ENCODE measurements at regions not wholly inside any gene's neighbourhood (a gene's known extent, or its start where the extent isn't known, plus 50 kb on each side); places are given as distances from the start of the nearest gene placed in this dataset.

- H2AFZ ChIP-seq (ENCODE audit: low read length) = no peak overlapping the region
- H4K20me1 ChIP-seq (ENCODE audit: insufficient read depth, low read length) = no peaks in the 10 kb centered on the region
- no peaks in the 10 kb centered on the region for H3K27me3 ChIP-seq (ENCODE audit: insufficient read depth, low read length)
- no peak overlapping the region for H3K27ac ChIP-seq (ENCODE audit: low read depth, low read length)
- no peaks in the 10 kb centered on the region for H3K36me3 ChIP-seq (ENCODE audit: insufficient read depth, low read length)
- no peak for TF ChIP-seq CTCF (IDR thresholded peaks at IDR 0.05; ENCODE audit: extremely low read depth, low read depth, low read length)
- no peak overlapping the region for H3K4me2 ChIP-seq (ENCODE audit: insufficient read depth, low read length)
- no peaks in the 10 kb centered on the region for H3K4me1 ChIP-seq (ENCODE audit: insufficient read depth, low read length)
- H3K79me2 ChIP-seq (ENCODE audit: insufficient read depth, low read length) = no peaks in the 10 kb centered on the region
- H3K4me3 ChIP-seq (ENCODE audit: insufficient read depth, low read length) = no peak overlapping the region
- H3K9me3 ChIP-seq (ENCODE audit: low read depth, low read length) = no peaks in the 10 kb centered on the region
- DNase-seq (ENCODE audit: insufficient read length, low spot score, missing footprints) = no peak
These were observed 542.7 kb upstream of the RAB6C start for GRCh38 chr2:129436809-129437208.

- no peak overlapping the region for H3K27ac ChIP-seq (ENCODE audit: low read depth, low read length)
- no peak for TF ChIP-seq CTCF (IDR thresholded peaks at IDR 0.05; ENCODE audit: extremely low read depth, low read depth, low read length)
- H3K79me2 ChIP-seq (ENCODE audit: insufficient read depth, low read length) = no peaks in the 10 kb centered on the region
- H2AFZ ChIP-seq (ENCODE audit: low read length) = no peak overlapping the region
- H3K27me3 ChIP-seq (ENCODE audit: insufficient read depth, low read length) = no peaks in the 10 kb centered on the region
- H3K4me1 ChIP-seq (ENCODE audit: insufficient read depth, low read length) = no peaks in the 10 kb centered on the region
- DNase-seq (ENCODE audit: insufficient read length, low spot score, missing footprints) = no peak
- no peak overlapping the region for H3K4me2 ChIP-seq (ENCODE audit: insufficient read depth, low read length)
- no peak overlapping the region for H3K4me3 ChIP-seq (ENCODE audit: insufficient read depth, low read length)
- no peaks in the 10 kb centered on the region for H3K9me3 ChIP-seq (ENCODE audit: low read depth, low read length)
- no peaks in the 10 kb centered on the region for H3K36me3 ChIP-seq (ENCODE audit: insufficient read depth, low read length)
- H4K20me1 ChIP-seq (ENCODE audit: insufficient read depth, low read length) = no peaks in the 10 kb centered on the region
These were observed 541.7 kb upstream of the RAB6C start for GRCh38 chr2:129437725-129438124.

- Histone ChIP-seq H4K20me1 (ENCODE audit: insufficient read depth, low read length) (no peaks in the 10 kb centered on the region), H3K36me3 (ENCODE audit: insufficient read depth, low read length) (no peaks in the 10 kb centered on the region), H3K79me2 (ENCODE audit: insufficient read depth, low read length) (no peaks in the 10 kb centered on the region), H3K27ac (ENCODE audit: low read depth, low read length) (no peak overlapping the region), H3K4me1 (ENCODE audit: insufficient read depth, low read length) (no peaks in the 10 kb centered on the region), H3K27me3 (ENCODE audit: insufficient read depth, low read length) (no peaks in the 10 kb centered on the region), H3K9me3 (ENCODE audit: low read depth, low read length) (no peaks in the 10 kb centered on the region), H2AFZ (ENCODE audit: low read length) (no peak overlapping the region), H3K4me3 (ENCODE audit: insufficient read depth, low read length) (no peak overlapping the region), H3K4me2 (ENCODE audit: insufficient read depth, low read length) (no peak overlapping the region)
- TF ChIP-seq CTCF (IDR thresholded peaks at IDR 0.05; ENCODE audit: extremely low read depth, low read depth, low read length) = no peak
- no peak for DNase-seq (ENCODE audit: insufficient read length, low spot score, missing footprints)
These were observed 540.9 kb upstream of the RAB6C start for GRCh38 chr2:129438501-129439057.

GRCh38 chr2:129439406-129440302, 539.8 kb upstream of the RAB6C start:
- H3K4me3 ChIP-seq (ENCODE audit: insufficient read depth, low read length) = no peak overlapping the region
- no peaks in the 10 kb centered on the region for H3K4me1 ChIP-seq (ENCODE audit: insufficient read depth, low read length)
- no peaks in the 10 kb centered on the region for H3K27me3 ChIP-seq (ENCODE audit: insufficient read depth, low read length)
- no peak overlapping the region for H3K27ac ChIP-seq (ENCODE audit: low read depth, low read length)
- no peaks in the 10 kb centered on the region for H3K9me3 ChIP-seq (ENCODE audit: low read depth, low read length)
- H4K20me1 ChIP-seq (ENCODE audit: insufficient read depth, low read length) = no peaks in the 10 kb centered on the region
- no peaks in the 10 kb centered on the region for H3K79me2 ChIP-seq (ENCODE audit: insufficient read depth, low read length)
- no peak overlapping the region for H3K4me2 ChIP-seq (ENCODE audit: insufficient read depth, low read length)
- no peak for DNase-seq (ENCODE audit: insufficient read length, low spot score, missing footprints)
- H3K36me3 ChIP-seq (ENCODE audit: insufficient read depth, low read length) = no peaks in the 10 kb centered on the region
- TF ChIP-seq CTCF (IDR thresholded peaks at IDR 0.05; ENCODE audit: extremely low read depth, low read depth, low read length) = no peak
- no peak overlapping the region for H2AFZ ChIP-seq (ENCODE audit: low read length)
